Activated gamma-delta T cell treated with Interleukin-2 at 50 U/mL for 16 hours (primary cell): ENCODE measurements at regions not wholly inside any gene's neighbourhood (a gene's known extent, or its start where the extent isn't known, plus 50 kb on each side); places are given as distances from the start of the nearest gene placed in this dataset.
"Not testable (repeated sequence)": the region's sequence is repeated elsewhere in the genome, so short reads cannot be mapped to it uniquely, and the experiment has no call there.

Experiments used
- DNase-seq: peaks from one replicate; pipeline ENCODE4 v3.0.0-alpha.2; 2020

DNA sequence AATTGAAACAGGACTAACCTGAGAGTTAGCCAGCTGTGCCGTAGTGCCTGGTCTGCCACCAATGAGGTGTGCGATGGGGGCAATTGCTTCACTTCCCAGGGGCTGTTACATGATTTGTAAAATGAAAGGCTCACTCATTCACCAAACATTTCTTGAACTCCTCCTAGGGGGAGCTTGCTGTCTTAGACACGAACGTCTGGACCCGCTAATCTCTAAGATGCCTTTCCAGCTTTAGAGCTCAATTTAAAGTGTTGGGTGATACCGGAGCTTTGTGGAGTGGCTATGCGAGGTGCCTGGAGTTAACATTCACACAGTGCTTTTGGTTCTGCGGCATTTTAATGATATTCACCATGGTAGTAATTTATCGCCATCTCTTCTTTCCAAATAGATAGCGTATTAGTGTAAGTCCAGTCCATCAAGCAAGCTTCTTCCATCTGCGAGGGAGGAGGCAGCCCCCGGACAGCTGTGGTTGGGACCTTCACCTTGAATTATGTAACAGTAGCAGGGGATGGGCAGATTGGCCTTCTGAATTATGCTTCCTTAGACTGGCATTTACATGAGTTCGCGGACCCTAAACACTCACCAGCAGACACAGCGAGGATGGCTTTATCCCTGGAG is 179.9 kb downstream of the ADSS2 start:
- DNase-seq, result no peak

DNA sequence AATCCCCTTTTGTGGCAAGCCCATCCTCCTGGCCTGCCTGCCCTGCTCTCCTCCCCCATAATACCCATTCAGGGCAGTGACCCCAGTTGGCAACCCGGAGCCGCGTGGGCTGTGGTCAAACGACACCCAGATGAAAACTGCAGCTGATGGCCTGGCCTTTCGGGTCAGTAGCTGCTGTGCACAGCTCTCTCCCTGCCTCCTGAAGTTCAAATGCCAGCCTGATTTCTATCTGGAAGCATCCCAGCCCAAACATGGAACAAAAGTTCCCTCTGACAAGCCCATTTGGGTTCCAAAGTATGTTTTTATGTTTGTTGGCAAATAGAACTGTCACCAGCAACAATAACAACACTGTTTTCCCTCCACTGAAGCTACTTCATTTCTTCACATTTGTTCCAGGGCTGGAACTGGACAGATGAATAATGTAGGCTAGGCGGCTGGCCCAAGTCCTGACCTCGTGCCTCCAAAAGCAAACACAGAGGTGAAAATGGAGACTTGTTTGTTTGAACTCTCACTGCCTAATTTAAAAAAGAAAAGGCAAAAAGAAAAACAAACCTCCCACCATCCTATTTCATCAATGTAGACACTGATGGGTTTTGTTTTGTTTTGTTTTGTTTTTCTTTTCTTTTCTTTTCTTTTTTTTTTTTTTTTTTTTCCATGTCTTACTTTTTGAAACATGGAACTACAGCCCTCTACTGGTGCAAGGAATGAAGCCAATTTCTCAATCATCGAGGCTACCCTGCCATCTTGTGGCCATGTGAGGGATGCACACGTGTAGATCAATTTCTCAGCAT is 179.0 kb downstream of the ADSS2 start:
- peak; percentile 73 for DNase-seq

DNA sequence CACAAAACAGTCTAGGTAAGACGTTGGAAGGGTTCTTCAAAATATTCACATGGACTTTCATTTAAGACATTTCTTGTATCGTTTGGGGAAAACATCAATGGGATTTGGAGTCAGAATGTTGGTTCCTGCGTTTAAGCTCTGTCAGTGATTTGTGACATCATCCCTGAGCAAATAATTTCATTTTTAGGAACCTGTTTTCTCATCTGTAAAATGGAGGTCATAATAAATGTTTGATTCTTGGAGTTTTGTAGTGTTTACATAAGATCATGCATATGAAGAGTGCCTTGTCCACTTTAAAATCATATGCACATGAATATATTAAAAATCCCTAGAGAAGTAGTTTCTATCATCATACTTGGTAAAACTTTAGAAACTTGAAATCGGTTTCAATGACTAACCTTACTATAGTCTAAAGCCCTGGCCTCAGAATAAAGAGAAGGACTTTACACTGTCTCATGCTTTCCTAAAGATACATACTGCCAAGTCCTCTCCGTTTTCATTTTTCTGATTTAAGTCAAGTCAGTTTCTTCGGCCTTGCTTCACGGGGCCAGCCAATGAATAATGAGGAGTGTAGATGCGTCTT is 178.4 kb downstream of the ADSS2 start:
- DNase-seq, result no peak

DNA sequence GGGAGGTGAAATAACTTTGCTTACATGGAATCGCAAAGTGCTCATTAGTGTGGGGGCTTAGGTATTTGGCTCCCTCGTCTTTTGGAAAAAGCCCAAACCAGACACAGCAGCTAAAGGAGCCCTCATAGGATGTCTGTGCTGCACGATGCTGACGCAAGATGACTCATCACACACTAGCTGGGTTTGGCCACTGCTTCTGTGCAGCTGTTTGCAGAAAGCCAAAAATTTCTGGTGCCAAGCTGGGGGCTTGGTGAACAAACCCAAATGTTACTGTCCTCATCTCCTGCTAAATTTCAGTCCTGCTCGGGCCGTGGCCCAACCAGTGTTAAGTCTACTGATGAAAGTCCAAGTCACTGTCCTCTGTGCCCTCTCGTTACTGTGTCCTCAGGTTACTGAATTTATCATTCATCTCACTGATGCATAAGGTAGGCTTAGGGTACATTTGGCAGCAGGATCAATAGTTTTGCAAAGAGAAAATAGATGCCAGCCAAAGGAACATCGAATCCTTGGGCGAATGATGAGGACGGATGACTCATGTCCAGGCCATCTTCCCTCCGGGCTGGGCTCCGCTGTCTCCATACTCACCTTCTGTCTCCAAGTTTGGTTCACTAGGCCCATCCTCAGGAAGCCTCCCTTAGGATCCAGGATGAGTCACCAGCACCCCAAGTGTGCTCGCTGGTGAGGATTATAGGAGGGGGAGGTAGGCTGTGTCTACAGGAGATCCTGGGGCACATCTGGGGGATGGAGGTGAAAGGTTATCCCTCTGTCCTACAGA is 177.7 kb downstream of the ADSS2 start:
- DNase-seq, result no peak

DNA sequence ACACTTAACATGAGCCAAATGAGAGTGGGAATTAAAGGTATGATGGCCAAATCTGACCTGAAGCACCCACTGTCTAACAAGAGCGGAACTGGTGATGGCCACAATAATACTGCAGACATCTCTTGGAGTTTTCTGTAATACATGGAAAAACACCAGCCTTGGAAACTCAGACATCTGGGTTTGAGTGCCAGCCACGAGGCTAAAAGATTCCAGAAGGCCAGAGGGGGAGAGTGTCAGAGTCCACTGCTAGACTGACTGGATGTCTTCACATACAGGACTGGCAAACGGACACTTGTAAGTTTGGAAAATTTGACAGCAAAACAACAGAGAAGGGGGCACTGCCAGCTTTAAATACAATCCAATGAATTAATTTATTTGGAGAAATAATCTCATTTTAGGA is 175.1 kb downstream of the ADSS2 start:
- DNase-seq, result no peak

GRCh38 chr1:244280201-244280600 is 171.5 kb downstream of the ADSS2 start:
- no peak for DNase-seq

- no peak for DNase-seq
These were observed 170.8 kb downstream of the ADSS2 start for GRCh38 chr1:244280859-244281258.

- no peak for DNase-seq
These were observed 167.9 kb downstream of the ADSS2 start for GRCh38 chr1:244283772-244284171.

GRCh38 chr1:244284641-244285156 is 167.0 kb downstream of the ADSS2 start:
- DNase-seq, result no peak

GRCh38 chr1:244286341-244286740 is 165.4 kb downstream of the ADSS2 start:
- no peak for DNase-seq

DNA sequence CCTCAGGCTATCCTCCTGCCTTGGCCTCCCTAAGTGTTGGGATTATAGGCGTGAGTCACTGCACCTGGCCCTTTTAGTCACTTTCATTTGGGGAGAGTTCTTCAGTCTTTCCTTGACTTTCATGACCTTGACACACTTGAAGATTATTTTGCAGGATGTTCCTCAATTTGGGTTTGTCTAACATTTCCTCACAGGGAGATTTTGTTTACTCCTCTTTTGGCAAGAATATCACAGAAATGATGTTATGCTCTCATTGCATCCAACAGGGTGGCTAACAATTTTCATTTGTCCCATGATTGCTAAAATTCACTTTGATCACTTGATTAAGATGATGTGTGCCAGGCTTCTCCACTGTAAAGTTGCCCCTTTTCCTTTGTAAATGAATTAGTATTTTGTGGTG is 164.0 kb downstream of the ADSS2 start:
- no peak for DNase-seq

GRCh38 chr1:244288663-244289062 is 163.0 kb downstream of the ADSS2 start:
- DNase-seq, result no peak

DNA sequence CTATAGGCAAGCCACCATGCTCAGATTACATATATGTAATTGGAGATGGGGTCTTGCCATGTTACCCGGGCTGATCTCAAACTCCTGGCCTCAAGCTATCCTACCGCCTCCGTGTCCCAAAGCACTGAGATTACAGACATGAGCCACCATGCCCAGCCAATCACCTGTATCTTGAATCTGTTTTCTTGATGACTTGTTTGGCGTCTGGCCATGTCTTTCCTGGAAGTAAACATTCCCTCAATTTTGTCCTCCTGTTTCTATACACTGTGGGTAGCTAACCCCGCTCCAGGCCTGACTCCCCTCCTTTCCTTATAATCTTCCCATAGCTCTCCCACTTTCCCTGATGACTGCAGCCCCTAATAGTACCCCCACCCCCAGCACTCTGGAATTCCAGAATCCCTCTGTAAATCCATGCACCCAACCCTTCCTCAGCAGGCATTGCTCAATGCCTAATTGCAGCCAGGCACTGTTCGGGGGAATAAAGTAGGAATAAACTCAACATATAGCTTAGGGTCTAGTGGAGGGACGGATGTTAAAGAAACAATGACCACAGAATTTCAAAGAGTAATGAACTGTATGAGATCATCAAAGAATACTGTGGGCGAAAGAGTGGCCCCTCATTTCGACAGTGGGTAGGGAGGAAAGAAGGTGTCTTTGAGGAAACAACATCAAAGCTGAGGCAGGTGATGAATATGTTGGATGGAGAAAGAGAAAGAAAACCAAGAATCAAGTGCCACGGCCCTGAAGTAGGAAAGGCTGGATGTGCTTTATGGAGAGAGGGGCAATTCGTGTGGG is 161.5 kb downstream of the ADSS2 start:
- DNase-seq, result no peak

DNA sequence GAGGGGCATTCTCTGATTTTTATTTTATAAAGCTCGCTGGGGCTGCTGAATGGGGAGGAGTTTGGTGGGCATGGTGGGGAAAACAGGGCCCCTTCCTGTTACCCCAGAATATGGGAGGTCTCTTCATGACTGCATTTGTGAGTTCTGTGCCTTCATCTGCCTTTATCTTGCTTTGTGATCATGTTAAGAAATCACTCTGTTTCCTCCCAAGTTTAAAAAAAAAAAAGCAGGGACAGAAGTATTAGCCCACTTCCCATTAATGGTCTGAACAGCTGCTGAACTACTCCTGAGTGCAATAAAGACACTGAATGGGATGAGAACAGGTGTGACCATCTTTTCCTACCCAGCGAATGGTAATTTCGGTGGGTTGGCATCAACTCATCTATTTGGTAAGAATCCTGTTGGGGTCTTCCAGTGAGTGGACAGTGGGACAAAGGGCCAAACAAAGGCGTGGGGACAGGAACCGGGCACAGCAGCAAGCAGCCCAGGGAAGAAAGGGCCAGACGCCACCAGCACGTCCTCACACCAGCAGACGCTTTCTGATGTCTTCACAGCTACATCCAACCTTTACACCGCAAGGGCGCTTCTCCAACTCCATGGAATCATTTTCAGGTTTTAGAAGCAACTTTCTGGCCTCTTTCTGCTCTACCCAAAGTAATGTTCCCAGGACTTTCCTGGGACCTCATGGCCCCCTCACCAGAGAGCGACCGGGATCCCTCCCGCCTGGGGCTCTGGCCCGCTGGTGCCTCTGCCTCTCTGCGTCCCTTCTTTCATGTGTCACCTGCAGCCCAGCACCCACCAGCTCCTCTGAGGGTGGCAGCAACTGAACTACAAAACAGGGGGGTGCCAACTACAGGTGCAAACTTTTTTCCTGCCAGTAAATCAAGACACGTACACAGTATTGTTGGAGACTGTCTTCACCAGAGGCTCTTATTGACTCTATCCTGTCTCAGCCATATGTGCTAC is 160.2 kb downstream of the ADSS2 start:
- DNase-seq, result no peak

DNA sequence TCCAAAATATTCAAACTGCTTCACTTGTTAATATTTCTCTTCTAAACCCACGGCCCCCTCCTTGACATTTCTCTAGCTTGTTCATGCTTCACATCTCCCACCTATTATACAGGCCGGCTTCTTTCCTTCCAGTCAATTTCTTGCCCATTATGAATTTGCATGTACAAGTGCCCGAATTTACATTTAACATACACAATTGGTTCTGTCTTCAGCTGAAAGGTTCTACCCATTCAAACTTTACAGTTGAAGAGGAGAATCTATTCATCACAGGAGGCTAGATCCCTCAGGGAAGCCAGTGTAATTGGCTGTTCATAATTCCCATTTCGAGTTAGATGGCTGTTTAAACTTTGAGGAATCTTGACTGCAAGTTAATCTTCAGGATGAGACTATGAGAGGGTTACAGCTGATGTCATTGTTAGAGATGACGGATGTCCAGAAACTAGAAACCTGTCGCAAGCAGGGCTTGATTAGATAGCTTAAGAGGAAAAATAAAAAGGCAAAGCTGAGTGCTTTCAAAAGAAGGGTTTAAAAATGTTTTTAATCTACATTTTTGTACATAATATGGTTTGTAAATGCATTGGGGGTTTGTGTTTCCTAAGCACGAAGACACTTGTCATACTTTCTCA is 157.0 kb downstream of the ADSS2 start:
- no peak for DNase-seq

- DNase-seq, result no peak
These were observed 155.7 kb downstream of the ADSS2 start for GRCh38 chr1:244296003-244296402.

- no peak for DNase-seq
These were observed 155.3 kb downstream of the ADSS2 start for GRCh38 chr1:244296447-244296846.

DNA sequence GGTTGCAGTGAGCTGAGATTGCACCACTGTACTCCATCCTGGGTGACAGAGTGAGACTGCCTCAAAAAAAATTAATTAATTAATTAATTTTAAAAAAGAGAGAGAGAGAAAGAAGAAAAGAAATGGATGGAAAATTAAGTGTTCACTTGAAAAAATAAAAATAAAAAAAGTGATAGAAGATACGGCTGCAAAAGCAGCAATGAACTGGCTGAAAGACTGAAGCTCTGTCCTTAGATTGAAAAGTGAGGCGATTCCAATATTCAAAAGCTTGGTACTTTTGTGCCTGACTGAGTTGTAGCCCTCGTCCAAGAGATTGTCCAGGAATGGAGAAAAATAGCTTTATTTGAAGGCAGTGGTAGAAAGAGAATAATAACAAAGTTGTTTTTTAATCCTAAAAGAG is 154.6 kb downstream of the ADSS2 start:
- no peak for DNase-seq

DNA sequence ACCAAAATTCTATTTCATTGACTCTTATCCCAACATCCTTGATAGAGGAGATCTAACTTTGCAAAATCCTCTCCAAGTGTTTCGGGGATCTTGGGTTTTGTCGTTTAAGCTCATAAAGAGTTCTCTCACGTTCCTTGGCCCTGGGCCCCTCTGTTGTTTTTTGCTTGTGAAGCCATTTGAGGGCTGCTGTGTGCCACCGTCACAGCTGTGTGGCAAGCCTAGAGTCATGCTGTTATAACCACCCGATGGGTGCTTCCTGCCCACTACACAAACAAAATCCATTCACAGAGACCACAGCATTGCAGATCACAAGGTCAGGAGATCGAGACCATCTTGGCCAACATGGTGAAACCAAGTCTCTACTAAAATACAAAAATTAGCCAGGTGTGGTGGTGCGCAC is 154.1 kb downstream of the ADSS2 start:
- DNase-seq, result no peak

DNA sequence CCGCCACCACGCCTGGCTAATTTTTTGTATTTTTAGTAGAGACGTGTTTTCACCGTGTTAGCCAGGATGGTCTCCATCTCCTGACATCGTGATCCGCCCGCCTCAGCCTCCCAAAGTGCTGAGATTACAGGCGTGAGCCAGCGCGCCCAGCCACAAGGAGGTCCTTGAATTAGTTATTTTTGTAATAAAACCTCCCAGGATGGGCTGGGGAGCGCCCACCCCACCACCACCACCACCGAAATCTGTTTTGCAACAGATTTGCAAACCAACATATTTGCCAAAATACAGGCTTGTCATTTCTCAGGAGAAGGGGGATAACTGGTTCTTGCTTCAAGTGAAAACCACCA is 151.7 kb downstream of the ADSS2 start:
- not testable (repeated sequence) for DNase-seq

DNA sequence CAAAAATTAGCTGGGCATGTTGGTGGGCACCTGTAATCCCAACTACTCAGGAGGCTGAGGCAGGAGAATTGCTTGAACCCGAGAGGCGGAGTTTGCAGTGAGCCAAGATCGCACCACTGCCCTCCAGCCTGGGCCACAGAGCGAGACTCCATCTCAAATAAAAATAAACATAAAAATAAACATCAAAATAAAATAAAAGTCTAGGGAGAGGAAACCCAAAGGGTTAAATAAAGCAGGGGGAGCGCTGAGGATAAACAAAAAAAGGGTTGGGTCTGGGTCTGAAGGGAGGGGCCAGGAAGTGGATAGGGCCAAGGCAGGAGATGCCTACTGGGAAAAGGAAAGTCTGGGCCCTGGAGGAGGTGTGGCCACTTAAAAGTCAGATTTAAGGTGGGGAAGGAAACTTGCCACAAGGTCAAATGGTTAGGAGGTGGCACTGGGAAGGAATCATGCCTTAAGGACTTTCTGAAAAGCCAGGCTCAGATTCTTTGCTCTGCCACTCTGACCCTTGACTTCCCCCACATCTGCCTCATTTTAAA is 150.0 kb downstream of the ADSS2 start:
- DNase-seq, result no peak
